Skin epidermis (tissue), 12 donors: ENCODE measurements at regions not wholly inside any gene's neighbourhood (a gene's known extent, or its start where the extent isn't known, plus 50 kb on each side); places are given as distances from the start of the nearest gene placed in this dataset.

Experiments used
- H3K27ac ChIP-seq, 21 experiments: fragments of 200-600 bp; sonication (generic) in 11 of 21; one replicate each; pipeline ENCODE4 v1.5.0; 2020; ENCODE audit warnings: mild to moderate bottlenecking in 3 of 21, inconsistent platforms in 2 of 21, moderate library complexity in 2 of 21
- H3K4me3 ChIP-seq, 7 experiments: fragments of 200-600 bp; sonication (generic) in 2 of 7; one replicate each; pipeline ENCODE4 v1.5.0; 2020; ENCODE audit warnings: inconsistent platforms in 2 of 7, mild to moderate bottlenecking in 2 of 7, moderate library complexity in 1 of 7

- Histone ChIP-seq H3K4me3 (no peak overlapping the region), H3K27ac (no peak overlapping the region)
These were observed 85.9 kb downstream of the TNFSF18 start for GRCh38 chr1:172964864-172965263.

DNA sequence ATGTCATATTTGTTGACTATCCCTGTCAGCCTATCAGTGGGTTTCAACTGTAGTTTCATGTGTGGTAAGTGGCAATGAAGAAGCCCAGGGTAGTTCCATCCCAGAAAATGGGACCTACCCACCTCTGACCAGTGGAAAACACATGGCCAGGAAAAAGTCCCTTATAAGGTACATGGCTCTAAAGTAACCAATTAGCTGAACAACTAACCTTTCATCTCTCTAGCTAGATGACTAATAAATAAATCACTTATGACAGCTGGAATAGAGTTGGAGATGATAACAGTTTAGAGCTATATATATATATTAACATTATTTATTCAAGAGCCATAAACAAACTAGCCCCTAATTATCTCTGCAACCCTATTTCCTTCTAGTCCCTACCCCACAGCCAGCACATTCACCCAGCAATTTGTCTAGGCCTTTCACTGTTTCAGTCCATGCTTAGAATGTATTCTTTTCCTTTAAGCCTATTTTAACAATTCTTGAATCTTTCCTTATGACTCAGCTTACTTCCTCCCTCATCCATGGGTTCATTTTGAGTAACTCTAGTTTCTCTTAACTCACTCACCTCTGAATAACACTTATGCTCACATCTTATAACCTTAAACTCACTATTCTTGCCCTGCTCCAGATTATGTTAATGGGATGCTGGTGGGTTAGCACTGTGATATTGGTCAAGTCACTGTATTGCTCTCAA, 83.7 kb downstream of the TNFSF18 start:
- no peak overlapping the region for H3K27ac ChIP-seq
- H3K4me3 ChIP-seq, result no peak overlapping the region

DNA sequence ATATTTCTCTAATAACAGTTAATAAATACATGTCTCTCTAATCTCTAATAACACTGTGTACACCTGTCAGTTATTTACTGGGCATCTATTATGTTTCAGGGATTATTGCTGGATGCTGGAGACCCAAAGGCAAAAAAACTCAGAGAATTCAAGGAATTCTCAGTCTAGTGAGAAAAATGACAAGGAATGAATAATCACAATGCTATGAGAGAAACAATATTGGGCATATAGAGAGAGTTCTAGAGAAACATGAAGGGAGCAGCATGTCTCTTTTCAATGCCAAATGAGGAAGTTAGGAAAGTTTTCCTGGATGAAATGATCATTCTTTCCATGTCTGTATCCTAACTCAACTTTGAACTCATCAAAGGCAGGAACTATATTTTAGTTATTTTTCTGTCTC, 82.8 kb downstream of the TNFSF18 start:
- Histone ChIP-seq H3K4me3 (no peak overlapping the region), H3K27ac (no peak overlapping the region)

- no peak overlapping the region for H3K4me3 ChIP-seq
- H3K27ac ChIP-seq, result no peak overlapping the region
These were observed 81.1 kb downstream of the TNFSF18 start for GRCh38 chr1:172969611-172970010.

DNA sequence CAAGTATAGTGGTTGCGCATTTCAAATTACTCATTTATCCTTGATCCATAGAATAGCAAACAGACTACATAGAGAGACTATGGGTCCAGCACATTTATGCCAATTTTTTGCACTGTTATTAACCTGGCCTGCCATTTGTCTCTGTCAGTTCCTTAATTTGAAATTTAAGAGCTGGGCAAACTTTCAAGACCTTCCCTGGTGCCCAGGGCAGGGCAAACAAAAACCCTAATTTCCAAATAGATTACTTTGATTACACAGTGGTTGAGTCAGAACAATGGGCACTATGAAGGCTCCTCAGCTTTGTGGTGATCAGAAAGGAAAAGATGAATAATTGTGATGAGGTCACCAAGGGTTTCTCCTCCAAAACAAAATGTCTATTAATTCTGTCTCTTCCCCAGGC, 80.6 kb downstream of the TNFSF18 start:
- H3K4me3 ChIP-seq, result no peak overlapping the region
- no peak overlapping the region for H3K27ac ChIP-seq

DNA sequence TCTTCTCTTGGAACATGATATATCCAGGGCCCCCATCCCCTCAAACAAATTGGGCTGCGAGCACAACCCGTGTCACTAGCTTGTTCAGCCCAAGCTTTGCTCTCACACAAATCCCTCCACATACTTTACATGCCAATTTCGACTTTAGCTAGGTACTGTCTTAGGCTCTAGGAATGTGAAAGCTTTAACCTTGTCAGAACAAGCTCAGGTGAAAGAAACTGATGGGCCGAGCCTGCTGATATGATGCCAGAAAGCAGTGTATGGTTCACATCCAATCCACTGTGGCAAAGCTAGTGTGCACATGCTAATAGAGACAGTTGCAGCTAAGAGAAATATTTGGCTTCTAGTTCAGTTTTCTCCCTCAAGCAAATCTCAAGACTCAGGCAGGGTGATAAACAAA, 79.5 kb downstream of the TNFSF18 start:
- no peak overlapping the region for H3K4me3 ChIP-seq
- no peak overlapping the region for H3K27ac ChIP-seq

GRCh38 chr1:172972258-172972657, 78.5 kb downstream of the TNFSF18 start:
- Histone ChIP-seq H3K27ac (peak overlapping the region in 7 of 21 experiments; percentile 2 to 46 (median 27)), H3K4me3 (no peak overlapping the region)

DNA sequence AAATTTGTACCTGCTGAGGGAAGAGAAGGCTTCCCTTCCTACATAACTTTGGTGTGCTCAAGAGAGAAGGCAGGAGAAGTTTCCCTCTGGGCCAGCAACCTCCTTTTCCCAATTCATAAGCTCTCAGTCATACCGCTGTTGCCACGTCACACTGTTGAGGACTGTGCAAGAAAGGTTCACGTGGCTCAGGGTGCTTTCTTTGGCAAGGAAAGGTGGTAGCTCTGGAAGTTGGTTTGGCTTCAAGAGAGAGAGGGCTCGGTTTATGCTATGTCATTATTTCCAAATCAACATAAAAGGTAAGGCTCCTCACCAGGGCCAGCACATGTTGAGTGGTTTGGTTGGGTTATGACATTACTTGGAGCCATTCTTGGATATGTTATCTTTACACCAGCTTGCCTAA, 77.3 kb downstream of the TNFSF18 start:
- peak overlapping the region in 1 of 21 experiments; percentile 46 for H3K27ac ChIP-seq

DNA sequence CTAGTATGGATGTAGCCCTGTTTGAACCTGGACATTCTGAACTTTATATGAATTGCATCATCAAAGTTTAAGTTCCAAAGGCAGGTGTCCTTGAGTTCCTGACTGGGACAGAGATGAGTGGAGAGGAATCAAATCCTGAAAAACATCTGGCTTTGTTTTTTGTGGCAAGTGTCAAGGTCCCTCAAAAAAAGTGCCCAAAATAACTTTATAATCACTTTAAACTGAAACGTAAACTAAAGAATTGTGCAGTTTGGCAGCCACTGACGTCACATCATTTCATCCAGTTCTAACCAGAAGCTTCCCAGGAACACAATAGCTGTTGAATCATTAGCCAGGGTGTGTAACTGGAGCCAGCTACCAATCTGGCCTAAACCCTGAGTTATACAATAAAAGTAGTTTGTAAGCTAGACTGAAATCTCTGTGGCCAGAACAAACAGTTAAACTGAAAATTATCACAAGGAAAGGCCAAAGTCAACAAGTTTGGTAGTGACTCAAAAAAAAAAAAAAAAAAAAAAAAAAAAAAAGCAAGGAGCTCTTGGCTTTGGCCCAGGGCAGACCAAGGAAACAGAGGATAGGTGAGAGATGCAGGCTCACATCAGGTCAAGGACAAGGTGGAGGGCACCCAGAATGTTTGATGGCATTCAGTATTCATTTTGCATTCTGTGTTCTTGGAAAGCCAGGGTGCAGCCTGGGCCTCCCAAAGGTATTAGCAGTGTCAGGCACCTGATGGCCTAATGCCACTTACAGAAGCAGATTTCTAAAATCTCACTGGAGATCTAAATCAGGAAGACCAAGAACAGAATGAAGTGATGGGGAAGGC, 74.3 kb downstream of the TNFSF18 start:
- Histone ChIP-seq H3K4me3 (no peak overlapping the region), H3K27ac (no peak overlapping the region)

More for the DNA sequence above, 77.3 kb downstream of the TNFSF18 start:
- H3K4me3 ChIP-seq, result no peak overlapping the region

- no peak overlapping the region for H3K4me3 ChIP-seq
- peak overlapping the region in 1 of 21 experiments; percentile 28 for H3K27ac ChIP-seq
These were observed 73.3 kb downstream of the TNFSF18 start for GRCh38 chr1:172977296-172978017.

- H3K27ac ChIP-seq, result no peak overlapping the region
- no peak overlapping the region for H3K4me3 ChIP-seq
These were observed 72.1 kb downstream of the TNFSF18 start for GRCh38 chr1:172978595-172978994.

- Histone ChIP-seq H3K27ac (no peak overlapping the region), H3K4me3 (no peak overlapping the region)
These were observed 70.9 kb downstream of the TNFSF18 start for GRCh38 chr1:172979828-172980227.

DNA sequence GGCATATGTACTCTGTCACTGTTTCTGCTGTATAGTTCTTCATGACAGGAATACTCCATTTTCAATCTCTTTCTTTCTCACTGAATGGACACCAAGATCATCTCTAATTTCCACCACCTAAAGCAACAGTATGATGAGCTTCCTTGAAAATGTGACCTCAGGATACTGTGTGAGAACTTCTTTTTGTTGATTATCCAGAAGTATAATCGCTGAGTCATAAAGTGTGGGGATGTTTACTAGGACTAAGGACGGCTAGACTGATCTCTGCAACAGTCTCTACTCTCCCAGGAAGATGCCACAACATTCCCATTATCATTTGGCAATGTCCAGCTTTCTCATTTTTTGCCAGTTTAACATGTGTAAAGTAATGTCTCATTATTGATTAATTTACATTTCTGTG, 70.3 kb downstream of the TNFSF18 start:
- Histone ChIP-seq H3K4me3 (no peak overlapping the region), H3K27ac (no peak overlapping the region)

- no peak overlapping the region for H3K4me3 ChIP-seq
These were observed 69.8 kb downstream of the TNFSF18 start for GRCh38 chr1:172980971-172981370.

More at GRCh38 chr1:172980971-172981370, 69.8 kb downstream of the TNFSF18 start:
- H3K27ac ChIP-seq, result no peak overlapping the region
